K562 (cell line): ENCODE measurements at regions not wholly inside any gene's neighbourhood (a gene's known extent, or its start where the extent isn't known, plus 50 kb on each side); places are given as distances from the start of the nearest gene placed in this dataset.

Experiments used
- BHLHE40 ChIP-seq: IDR thresholded peaks from 2 replicates; pipeline ENCODE4 v1.6.1; 2011; ENCODE audit warnings: low read length, improper control_type of control experiment
- CTCF ChIP-seq, 3 experiments: IDR thresholded peaks in 2 of 3; conservative IDR thresholded peaks in 1 of 3; 2 replicates each; pipeline ENCODE4 v1.5.1; 2011 to 2012; ENCODE audit warnings: low read length in 3 of 3, mild to moderate bottlenecking in 3 of 3, control low read depth in 2 of 3, improper control_type of control experiment in 1 of 3, inconsistent platforms in 1 of 3, low read depth in 1 of 3, mixed read lengths in 1 of 3, moderate library complexity in 1 of 3; ENCODE audit not compliant: insufficient read depth in 2 of 3
- EZH2 ChIP-seq: IDR thresholded peaks from 2 replicates; pipeline ENCODE4 v1.6.1; 2012; ENCODE audit warnings: low read depth, mild to moderate bottlenecking, inconsistent platforms, low read length, borderline replicate concordance
- GABPB1 ChIP-seq: sonication (generic); formaldehyde crosslinking; IDR thresholded peaks from 2 replicates; pipeline ENCODE4 v1.8.0; 2022; ENCODE audit warnings: mild to moderate bottlenecking, missing genetic modification reagents
- GATAD2A ChIP-seq: fragments of 450-650 bp; IDR thresholded peaks from 2 replicates; pipeline ENCODE4 v1.6.1; 2017
- GATAD2B ChIP-seq: fragments of 450-650 bp; IDR thresholded peaks from 2 replicates; pipeline ENCODE4 v1.6.1; 2017; ENCODE audit warnings: mild to moderate bottlenecking, borderline replicate concordance
- KDM1A ChIP-seq, 2 experiments: fragments of 450-650 bp; IDR thresholded peaks; 2 replicates each; pipeline ENCODE4 v1.6.1; 2016; ENCODE audit warnings: mild to moderate bottlenecking in 2 of 2
- MCM2 ChIP-seq: fragments of 450-650 bp; IDR thresholded peaks from 2 replicates; pipeline ENCODE4 v1.6.1; 2017; ENCODE audit warnings: low read depth, mild to moderate bottlenecking
- MEF2D ChIP-seq: conservative IDR thresholded peaks from 2 replicates; pipeline ENCODE4 v1.6.1; 2016; ENCODE audit warnings: low read depth, missing genetic modification characterization, missing compliant biosample characterization
- MTA2 ChIP-seq: fragments of 450-650 bp; IDR thresholded peaks from 2 replicates; pipeline ENCODE4 v1.6.1; 2016; ENCODE audit warnings: low read depth
- REST ChIP-seq, 2 experiments: fragments of 450-650 bp; formaldehyde crosslinking in 1 of 2; IDR thresholded peaks; 2 replicates each; pipeline versions ENCODE4 v1.4.0 to v1.6.1; 2014 to 2020; ENCODE audit warnings: mild to moderate bottlenecking in 2 of 2, borderline replicate concordance in 1 of 2, low read depth in 1 of 2
- SIX5 ChIP-seq, 2 experiments: IDR thresholded peaks; 2 replicates each; pipeline ENCODE4 v1.6.1; 2011; ENCODE audit warnings: low read length in 2 of 2, borderline replicate concordance in 1 of 2, low read depth in 1 of 2, mild to moderate bottlenecking in 1 of 2, moderate library complexity in 1 of 2; ENCODE audit not compliant: insufficient read depth in 1 of 2
- ZBTB8A ChIP-seq: fragments of 450-650 bp; IDR thresholded peaks from 2 replicates; pipeline ENCODE4 v1.6.1; 2018; ENCODE audit warnings: mild to moderate bottlenecking, moderate library complexity; ENCODE audit not compliant: partially characterized antibody
- ZNF780A ChIP-seq: fragments of 250-450 bp; sonication (Bioruptor Pico); IDR thresholded peaks from 2 replicates; pipeline ENCODE4 v1.5.0; 2021; ENCODE audit warnings: mild to moderate bottlenecking

GRCh38 chr7:52911326-52911725 is 124.1 kb upstream of the POM121L12 start:
- TF ChIP-seq MCM2 (no peak), REST (IDR thresholded peaks at IDR 0.05; ENCODE audit: borderline replicate concordance) (no peak), REST (CRISPR knock-in tag; IDR thresholded peaks at IDR 0.05; ENCODE audit: low read depth) (no peak), MTA2 (no peak), ZNF780A (no peak), GATAD2A (no peak), ZBTB8A (no peak), EZH2 (no peak), KDM1A (IDR thresholded peaks at IDR 0.05) (no peak), GABPB1 (CRISPR knock-in tag) (no peak), GATAD2B (no peak), CTCF (IDR thresholded peaks at IDR 0.05 in 2 of 3, conservative IDR thresholded peaks at IDR 0.05 in 1 of 3; ENCODE audit: insufficient read depth in 2 of 3, low read depth in 1 of 3, low read length in 3 of 3) (no peak), MEF2D (tag) (no peak), SIX5 (IDR thresholded peaks at IDR 0.05; ENCODE audit: borderline replicate concordance in 1 of 2, insufficient read depth in 1 of 2, low read depth in 1 of 2, low read length in 2 of 2) (no peak), BHLHE40 (no peak)
